ENCODE measurements at regions not wholly inside any gene's neighbourhood (a gene's known extent, or its start where the extent isn't known, plus 50 kb on each side); places are given as distances from the start of the nearest gene placed in this dataset.

DNA sequence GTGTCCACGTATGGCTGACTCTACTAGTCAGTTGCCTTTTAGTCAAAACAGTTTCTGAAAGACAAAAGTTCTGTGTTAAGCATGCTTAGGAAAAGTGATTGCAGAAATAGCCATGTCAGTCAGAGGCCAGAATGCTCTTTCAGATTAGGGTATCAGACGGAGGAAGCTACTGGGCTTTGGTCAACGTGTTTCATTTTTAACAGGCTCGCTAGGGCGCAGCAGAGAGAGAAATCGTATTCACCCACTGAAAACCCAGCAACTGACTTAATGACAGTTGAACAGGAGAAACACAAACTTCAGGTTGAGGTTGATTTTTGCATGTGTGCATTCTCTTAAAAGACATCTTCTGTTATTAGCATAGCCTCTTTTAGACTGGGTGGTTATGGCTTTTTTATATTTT lies 322.6 kb upstream of the KIAA1217 start:
- TF ChIP-seq, protein P1, sequence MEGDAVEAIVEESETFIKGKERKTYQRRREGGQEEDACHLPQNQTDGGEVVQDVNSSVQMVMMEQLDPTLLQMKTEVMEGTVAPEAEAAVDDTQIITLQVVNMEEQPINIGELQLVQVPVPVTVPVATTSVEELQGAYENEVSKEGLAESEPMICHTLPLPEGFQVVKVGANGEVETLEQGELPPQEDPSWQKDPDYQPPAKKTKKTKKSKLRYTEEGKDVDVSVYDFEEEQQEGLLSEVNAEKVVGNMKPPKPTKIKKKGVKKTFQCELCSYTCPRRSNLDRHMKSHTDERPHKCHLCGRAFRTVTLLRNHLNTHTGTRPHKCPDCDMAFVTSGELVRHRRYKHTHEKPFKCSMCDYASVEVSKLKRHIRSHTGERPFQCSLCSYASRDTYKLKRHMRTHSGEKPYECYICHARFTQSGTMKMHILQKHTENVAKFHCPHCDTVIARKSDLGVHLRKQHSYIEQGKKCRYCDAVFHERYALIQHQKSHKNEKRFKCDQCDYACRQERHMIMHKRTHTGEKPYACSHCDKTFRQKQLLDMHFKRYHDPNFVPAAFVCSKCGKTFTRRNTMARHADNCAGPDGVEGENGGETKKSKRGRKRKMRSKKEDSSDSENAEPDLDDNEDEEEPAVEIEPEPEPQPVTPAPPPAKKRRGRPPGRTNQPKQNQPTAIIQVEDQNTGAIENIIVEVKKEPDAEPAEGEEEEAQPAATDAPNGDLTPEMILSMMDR (IDR thresholded peaks at IDR 0.05 in 4 of 5, conservative IDR thresholded peaks at IDR 0.05 in 1 of 5): no peak
- no peak for TF ChIP-seq POLR2A (IDR thresholded peaks at IDR 0.05)

All from gastrocnemius medialis (tissue), 4 donors.